HG02642 (cell line): ENCODE measurements at regions not wholly inside any gene's neighbourhood (a gene's known extent, or its start where the extent isn't known, plus 50 kb on each side); places are given as distances from the start of the nearest gene placed in this dataset.
"Not testable (repeated sequence)": the region's sequence is repeated elsewhere in the genome, so short reads cannot be mapped to it uniquely, and the experiment has no call there.

Experiments used
- ATAC-seq: cut with Tn5 transposase; IDR thresholded peaks from one replicate; pipeline ENCODE4 v1.9.1; 2021; ENCODE audit warnings: mild to moderate bottlenecking; ENCODE audit not compliant: unreplicated experiment, poor library complexity

DNA sequence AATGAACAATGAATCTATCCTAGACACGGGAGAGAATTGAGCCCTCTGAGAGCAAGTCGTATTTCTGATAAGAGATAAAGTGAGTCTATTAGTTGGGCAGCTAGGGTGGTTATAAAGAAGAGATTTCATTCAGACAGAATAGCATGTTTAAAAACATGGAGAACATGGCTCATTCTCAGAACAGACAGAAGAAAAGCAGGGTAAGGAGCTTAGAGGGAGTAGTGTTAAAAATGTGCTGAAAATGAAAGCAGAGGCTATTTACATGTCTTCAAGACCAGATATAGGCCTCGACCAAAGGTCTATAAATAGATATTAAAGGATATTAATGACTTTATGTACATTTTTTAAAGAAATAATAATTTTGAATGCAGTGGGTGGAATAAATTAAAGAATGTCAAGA lies 149.5 kb downstream of the SLITRK1 start:
- no peak for ATAC-seq

DNA sequence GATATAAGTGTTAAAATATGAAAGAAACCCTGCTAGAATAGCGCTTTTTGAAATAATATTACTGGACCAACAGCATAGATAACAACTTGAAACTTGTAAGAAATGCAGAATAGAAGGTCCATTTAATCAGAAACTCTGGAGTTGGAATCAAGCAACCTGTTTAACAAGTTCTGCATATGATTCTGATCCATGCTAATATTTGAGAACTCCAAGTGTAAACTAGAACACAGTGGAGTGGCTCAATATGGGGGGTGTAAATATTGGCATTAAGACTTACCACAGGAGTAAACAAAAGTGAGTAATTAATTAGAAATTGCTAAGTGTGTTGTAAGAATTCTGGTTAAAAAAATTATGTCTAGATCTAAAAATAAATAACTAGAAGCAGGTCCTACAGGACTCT lies 151.2 kb downstream of the SLITRK1 start:
- ATAC-seq = no peak

DNA sequence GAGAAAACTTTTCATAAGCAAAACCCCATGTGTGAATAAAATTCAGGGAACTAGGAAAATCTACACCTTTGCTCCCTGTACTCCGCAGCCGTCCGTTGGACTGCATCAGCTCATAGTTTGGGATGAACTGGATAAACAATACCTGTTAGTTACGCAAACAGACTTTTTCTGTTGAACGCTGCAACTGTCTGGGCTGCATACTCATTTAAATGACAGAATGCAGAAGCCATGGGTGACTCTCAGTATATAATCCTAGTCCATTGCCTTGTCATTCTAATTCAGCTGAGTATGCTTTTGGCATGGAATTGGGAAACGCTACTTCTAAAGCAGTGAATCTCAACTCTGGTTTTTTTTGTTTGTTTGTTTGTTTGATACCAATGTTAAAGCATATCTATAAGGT lies 151.6 kb downstream of the SLITRK1 start:
- no peak for ATAC-seq

GRCh38 chr13:83722443-83722842 lies 159.8 kb downstream of the SLITRK1 start:
- ATAC-seq = no peak

DNA sequence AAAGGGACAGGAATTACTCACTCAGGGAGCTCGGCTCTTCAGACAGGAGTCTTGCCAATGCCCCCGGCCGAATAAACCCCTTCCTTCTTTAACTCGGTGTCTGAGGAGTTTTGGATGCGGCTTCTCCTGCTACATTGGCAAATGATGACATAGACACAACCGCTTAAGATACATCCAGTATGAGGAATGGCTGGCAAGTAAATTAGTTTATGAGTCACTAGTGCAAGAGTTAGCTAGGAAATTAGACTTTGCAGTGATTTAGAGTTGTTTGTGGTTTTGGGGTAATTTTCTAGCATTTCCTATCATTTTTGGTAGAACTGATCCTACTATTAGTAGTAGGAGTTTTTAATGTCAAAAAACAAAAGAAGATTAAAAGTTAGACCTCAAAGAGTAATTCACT lies 166.2 kb downstream of the SLITRK1 start:
- ATAC-seq = no peak

DNA sequence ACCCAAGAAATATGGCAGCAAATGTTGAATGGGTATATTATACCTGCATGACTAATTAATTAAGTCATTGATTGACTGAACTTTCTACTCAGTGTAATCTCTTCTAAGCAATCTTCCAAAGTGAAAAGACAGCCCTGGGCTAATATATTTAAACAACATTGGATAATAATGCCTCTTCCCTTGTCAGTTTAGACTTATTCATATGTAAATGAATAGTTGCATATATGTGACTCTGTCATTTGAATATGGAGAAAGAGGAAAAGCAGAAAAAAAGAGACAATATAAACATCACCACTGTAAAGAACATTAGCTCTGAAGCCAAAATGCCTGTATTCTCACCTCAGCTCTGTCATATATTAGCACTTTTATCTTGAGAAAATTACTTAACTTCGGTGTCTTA lies 168.0 kb downstream of the SLITRK1 start:
- ATAC-seq = no peak

DNA sequence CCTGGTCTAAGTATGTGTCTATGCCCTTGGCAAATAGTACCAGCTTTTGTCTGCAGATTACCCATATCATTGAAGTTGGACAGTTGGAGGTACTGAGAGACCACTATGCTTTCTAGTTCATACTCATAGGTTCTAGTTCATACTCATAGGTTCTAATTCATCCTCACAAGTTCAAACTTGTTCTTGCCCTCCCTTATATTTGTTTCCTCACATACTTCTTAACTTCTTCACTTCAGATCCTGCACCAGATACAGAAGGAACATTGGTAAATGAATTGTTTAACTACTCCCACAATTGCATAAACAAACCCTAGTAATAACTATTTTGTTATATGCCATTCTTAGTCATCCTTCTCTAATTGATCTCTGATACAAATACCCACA lies 172.2 kb downstream of the SLITRK1 start:
- ATAC-seq = no peak

GRCh38 chr13:83709426-83710132 lies 172.7 kb downstream of the SLITRK1 start:
- ATAC-seq = no peak

DNA sequence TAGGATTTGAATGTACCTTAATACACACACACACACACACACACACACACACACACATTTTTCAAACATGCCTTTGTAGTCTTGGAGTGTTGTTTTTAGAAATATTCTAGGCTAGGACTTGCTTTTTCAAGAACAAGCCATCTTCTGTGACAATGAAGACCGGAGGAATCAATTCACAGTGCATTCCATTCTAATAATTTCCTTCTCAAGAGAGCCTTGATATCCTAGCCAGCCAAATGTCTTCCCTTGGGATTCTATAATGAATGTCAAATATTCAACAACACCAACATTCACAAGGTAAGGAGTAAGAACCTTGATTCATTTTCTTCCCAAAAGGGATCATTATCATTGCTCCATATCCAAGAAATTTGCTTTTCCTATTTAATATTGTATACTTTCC lies 180.3 kb downstream of the SLITRK1 start:
- ATAC-seq = no peak

GRCh38 chr13:83692800-83693199 lies 189.5 kb downstream of the SLITRK1 start:
- no peak for ATAC-seq

- no peak for ATAC-seq
Measured at GRCh38 chr13:83691966-83692365, 190.3 kb downstream of the SLITRK1 start.

DNA sequence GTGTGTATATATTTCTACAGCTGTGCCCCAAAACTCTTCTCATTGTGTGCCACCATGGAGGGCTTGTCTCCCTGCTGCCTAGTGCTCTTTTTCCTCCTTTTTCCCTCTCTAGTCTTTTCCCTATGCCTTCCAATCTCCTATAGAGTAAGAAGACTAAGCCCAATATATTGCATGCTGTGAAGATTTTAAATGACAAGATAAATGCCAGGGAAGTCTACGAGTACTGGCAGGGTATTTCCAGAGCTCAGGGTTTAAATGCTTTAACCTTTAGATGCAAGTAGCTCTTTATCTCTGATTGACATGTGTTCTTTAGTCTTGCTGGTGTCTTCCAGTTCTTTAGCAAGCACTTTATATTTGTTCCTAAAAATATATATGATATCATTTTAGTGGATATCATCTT lies 200.7 kb downstream of the SLITRK1 start:
- no peak for ATAC-seq

DNA sequence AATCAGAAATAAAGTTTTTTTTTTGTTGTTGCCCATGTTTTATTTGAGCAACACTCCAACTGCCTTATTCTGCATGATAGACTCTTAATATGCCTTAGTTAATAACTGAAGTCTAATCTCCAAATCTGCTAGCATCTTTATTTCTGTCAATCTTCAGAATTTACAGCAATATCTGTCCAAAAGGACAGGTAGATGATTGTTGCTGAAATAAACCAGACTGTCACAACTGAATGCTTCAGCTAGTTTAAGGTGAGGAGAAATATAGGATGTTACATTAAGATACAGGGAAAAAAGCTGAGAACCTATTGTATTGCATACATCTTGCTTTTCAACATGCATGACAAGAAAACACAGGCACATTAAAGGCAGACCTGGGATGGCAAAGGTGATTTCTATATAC lies 204.3 kb downstream of the SLITRK1 start:
- ATAC-seq = no peak

DNA sequence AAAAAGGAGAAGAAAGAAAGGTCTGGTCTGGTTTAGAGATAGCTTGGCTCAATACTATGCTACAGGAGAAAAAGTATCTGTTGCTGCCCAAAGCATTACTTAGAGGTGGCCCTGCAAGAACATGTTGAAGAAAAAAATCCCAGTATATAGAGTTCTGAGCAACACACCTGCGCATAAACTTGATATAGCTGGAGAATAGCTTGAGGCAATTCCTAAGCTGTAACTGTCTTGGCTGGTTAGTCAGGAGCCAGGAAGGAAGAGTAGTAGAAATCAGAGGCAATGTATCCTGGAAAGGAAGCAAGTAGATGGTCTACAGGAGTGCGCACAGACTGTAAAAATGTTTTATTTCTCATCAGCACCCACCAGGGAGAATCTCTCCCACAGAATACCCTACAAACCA lies 209.7 kb downstream of the SLITRK1 start:
- no peak for ATAC-seq

- no peak for ATAC-seq
Measured at GRCh38 chr13:83667606-83668005, 214.7 kb downstream of the SLITRK1 start.

- ATAC-seq = no peak
Measured at GRCh38 chr13:83666141-83666540, 216.1 kb downstream of the SLITRK1 start.

DNA sequence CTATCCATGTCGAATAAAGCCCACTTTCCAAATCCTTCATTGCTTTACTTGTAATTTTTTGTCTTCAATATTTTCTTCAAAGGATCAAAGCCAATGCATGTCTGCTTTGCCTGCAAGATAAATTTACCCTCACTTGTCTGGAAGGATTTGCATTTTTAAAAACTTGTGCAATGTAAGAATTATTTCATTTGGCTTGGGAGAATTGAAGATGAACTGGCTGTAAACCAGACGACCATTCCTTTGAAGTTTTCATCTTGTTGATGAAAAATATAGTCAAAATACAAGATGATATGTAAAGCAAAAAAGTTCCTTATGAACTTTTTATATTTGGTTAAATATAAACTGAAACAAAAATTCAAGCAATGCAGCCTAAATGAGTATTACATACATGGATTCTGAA lies 225.0 kb downstream of the SLITRK1 start:
- ATAC-seq = no peak

GRCh38 chr13:83642617-83643016 lies 239.7 kb downstream of the SLITRK1 start:
- not testable (repeated sequence) for ATAC-seq

DNA sequence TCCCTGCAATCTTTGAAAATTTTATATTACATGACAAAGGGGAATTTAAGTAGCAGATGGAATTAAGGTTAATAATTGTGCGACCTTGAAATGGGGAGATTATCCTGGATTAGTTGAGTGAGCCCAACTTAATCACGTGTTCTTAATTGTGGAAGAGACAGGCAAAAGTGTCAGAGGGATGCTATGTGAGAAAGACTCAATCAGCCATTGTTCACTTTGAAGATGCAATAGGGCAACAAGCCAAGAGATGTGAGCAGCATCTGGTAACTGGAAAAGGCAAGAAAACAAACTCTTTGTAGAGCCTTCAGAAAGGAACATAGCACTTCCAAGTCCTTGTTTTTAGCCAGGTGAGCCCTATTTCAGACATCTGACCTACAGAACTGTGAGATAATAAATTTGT lies 247.7 kb downstream of the SLITRK1 start:
- no peak for ATAC-seq

DNA sequence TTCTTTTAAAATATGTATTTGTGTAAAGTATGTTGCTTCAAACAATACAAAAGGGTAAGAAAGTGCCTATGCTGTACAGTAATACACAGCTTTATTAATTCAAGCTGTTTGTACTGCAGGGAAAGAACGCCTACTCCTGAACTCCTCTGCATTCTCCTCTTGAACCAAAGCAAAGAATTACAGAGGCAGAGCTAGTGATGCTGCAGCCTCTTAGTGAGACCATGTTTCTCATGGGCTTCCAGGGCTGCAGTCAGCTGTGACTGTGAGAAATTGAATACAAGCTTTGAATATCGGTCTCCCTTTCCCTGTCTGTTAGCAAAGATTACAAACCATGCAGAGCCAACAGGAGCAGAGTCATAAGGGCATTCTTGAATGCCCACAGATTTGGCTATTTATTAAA lies 248.5 kb downstream of the SLITRK1 start:
- ATAC-seq = no peak

GRCh38 chr13:83622422-83622784 lies 259.9 kb downstream of the SLITRK1 start:
- ATAC-seq = no peak

GRCh38 chr13:83621765-83622421 lies 260.4 kb downstream of the SLITRK1 start:
- ATAC-seq = no peak
